ENCODE measurements at regions not wholly inside any gene's neighbourhood (a gene's known extent, or its start where the extent isn't known, plus 50 kb on each side); places are given as distances from the start of the nearest gene placed in this dataset.

DNA sequence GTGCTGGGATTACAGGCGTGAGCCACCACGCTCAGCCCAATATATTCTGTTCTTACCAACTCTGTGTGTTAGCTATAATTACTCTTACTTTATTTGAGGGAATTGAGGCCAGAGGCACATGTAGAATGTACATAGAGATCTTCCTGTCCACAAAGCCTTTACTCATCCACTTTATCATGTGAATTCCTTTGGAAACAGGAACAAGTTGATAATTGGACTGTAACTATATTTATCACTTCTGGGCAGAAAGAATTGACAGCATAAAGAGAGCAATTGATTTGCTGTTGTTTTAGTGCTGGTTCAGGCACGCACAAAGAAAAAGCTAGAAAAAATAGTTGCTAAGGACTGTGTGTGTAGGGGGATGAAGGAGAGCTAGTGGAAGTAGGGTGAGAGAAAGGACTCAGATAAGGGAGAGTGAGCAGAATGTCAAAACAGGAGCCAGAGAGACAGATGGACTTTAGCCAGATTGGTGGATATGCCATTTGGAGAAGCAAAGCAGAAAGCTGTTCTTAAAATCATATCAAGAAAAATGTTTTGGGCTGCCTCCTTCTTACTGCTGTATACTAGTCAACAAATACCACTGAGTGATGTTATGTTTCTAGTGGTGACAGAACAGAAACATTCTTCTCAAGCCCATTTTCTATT, 929.8 kb upstream of the CNTN5 start:
- no peak for DNase-seq

DNA sequence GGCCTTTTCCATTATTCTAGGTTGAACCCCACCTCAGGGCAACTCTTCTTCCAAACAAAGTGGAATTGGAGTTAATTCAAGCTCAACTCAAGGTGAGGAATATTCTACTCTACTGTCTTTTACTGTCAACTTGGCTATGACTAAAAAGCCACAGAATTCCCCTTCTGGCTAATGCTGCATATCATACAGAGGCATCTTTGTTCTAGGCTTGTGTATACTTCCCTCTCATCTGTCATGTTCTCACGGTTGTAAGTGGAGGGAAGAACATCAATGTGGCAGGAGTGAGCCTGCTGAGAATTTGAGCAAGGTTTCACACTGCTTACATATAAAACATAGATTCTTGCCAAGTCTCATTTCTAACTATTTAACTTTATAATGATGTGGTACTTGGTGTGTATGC, 921.4 kb upstream of the CNTN5 start:
- DNase-seq = no peak

DNA sequence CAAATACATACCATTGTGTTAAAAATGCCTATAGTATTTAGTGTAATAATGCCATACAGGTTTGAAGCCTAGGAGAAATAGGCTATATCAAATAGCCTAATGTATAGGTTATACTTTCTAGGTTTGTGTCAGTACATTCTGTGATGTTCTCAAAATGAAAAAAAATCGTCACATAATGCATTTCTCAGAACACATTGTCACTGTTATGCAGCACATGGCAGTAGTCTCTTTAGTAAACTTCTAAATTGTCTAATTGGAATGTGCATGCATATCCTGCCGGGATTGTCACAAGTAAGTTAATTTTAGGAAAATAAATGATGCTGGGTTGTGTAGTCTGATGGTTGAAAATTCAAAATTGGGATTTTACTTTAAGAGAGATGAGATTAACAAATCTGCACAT, 920.1 kb upstream of the CNTN5 start:
- no peak for DNase-seq

DNA sequence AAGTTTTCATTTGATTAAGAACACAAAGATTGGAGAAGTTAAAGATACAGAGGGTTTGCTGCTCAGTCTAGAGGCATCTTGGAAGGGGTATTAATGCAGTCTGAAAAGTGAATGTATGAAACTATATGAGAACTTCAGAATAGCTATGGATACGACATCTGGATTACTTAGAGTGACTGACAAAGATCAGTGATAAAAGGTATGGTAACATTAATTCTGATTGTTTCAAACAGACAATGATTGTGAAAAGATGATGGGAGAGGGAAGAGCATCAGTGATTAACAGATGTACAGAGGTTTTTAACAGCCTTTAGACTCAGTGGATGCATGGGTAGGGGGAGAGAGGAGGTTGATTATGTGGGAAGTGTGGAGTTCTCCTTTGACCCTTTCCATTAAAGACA, 919.4 kb upstream of the CNTN5 start:
- DNase-seq = no peak

DNA sequence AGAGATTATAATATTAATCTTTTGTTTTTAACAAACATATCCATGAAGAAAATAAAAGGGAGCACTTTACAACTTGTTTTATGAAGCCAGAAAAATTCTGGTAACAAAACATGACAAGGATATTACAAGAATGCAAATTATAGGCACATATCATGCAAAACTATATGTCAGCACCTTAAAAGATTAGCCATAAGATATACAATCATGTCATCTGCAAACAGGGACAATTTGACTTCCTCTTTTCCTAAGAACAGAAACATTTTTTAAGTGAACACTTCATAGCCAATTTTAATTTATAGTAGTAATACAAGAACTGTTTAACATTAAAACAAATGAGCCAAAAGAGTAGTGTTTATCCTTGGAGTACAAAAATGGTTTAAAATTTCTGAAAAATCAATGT, 916.5 kb upstream of the CNTN5 start:
- no peak for DNase-seq

DNA sequence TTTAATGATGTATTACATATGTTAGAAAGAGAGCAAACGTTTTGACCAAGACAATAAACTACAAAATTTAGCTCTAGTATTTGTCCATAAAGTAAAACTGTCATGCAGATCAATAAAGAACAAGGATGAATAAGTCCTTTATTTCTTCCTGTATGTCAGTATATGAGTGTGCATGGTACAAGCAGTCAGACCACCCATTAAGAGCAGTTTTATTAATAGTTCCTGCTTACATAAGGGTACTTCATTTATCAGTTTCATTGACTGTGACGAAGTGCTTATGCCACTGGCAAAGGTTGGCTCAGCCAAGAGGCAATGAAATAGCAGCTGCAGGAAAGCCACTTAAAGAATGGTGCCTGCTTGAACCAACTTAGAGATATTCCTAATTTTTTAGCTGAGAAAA, 913.0 kb upstream of the CNTN5 start:
- peak; percentile 96 for DNase-seq

DNA sequence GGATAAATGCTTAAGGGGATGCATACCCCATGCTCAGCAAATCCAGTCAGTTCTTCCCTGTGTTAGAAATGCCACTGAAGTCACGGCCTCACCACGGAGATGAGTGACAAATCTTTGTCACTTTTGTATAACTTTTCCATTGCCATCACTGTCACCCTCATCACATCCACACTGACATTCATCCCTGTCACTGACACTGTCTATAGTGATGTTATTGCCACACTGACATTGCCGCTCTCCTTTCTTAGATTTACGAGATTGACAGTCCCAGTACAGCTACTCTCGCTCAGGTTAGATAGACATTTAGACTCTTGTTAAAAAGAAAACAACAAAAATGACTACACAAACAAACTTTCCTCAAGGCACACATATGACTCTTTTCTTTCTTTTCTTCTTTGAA, 910.7 kb upstream of the CNTN5 start:
- DNase-seq = no peak

DNA sequence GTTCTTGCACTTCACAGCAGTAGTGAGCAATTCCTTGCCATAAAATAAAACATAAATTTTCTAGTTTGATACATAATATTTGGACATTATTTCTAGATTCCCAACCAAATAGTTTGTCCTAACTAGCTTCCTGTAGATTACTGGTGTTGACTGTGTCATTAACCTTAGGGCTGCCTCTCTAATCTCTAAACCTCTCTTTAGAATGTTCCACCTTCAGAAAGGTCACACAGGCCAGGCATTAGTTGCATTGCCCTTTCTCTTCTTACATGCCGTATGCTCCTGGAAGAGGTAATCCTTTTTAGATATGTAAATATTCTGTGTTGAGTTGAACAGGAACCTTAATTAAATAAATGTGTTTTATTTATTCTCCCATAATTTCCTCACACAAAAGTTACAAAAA, 904.9 kb upstream of the CNTN5 start:
- DNase-seq = no peak

DNA sequence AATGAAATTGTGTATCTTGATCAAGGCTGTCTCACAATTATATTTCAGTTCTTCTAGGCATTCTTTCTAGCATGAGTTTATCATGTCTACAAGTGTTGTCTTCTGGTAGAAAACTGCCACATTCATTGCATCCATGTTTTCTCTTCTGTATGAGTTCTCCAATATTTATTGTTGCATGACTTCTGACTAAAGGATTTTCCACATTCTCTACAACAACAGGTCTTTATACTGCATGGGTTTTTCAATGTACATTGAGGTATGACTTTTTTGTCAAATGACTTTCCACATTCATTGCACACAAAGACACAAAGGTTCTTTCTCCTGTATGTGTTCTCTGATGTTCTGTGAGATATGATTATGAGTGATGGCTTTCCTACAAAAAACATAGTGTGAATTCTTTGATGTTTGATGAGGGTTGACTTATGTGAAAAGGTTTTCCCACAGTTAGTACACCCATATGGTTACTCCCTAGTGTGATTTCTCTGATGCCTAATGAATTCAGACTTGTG, 890.6 kb upstream of the CNTN5 start:
- no peak for DNase-seq

DNA sequence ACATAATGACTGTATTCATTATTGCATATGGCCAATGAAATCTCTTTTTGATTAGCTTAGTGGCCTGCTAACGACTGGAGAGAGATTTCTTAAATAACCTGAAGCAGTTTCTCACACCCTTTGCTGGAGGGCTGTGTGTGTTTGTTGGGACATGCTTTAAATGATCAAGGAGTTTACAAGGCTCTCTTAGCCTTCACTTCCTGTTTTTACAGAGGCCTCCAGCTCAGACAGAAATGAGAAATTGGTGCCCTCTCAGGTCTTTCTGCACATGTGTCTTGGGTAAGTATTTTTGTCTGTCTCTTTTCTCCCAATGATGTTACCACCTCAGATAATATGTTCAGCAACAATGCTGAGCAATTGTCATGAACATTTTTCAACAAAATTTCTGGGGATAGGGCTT, 884.4 kb upstream of the CNTN5 start:
- DNase-seq = no peak

DNA sequence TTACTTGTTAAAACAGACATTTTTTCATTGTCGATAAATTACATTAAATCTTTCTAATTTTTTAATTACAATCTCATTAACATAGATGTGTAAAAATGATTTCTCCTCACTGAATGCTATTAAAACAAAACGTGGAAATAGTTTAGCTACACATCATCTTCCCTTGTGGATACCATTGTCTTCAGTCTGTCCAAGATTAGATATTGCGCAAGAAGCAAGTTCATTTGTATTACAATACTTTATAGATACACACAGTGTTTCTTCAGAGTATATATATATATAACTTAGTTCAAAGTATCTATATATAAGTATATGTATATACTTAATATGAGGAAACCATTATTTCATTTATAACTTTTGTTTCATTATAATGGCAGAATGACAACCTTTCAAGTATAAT, 883.3 kb upstream of the CNTN5 start:
- DNase-seq = no peak

DNA sequence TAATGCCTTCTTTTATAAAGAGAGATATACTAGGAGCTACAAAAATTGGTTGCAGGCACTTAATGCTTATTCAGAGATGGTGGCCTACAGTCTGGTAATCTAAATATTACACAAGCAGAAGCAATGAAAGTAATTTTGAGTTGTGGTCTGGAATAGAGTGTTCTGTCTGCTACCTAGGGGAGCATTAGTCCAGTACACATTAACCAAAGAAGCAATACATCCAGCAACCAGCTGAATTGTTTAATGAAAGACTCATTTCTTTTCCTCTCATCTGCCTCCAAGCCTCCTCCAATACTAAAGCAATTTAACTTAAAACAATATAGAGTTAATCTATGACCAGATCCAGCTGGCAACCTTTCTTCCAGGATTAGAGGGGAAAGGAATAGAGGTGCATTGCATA, 877.1 kb upstream of the CNTN5 start:
- no peak for DNase-seq

DNA sequence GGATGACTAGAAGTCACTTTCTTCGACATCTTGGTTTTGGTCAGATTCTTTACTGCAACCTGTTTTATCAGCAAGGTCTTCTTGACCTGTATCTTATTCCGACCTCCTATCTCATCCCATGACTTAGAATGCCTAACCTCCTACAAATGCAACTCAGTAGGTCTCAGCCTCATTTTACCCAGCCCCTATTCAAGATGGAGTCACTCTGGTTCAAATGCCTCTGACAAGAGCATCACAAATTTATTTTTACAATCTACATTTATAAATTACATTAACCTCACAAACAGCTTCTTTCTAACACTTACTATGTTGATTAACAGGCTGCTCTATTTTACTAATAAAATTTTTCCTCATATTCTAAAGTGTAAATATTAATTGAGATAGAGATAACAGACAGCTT, 867.0 kb upstream of the CNTN5 start:
- DNase-seq = no peak

DNA sequence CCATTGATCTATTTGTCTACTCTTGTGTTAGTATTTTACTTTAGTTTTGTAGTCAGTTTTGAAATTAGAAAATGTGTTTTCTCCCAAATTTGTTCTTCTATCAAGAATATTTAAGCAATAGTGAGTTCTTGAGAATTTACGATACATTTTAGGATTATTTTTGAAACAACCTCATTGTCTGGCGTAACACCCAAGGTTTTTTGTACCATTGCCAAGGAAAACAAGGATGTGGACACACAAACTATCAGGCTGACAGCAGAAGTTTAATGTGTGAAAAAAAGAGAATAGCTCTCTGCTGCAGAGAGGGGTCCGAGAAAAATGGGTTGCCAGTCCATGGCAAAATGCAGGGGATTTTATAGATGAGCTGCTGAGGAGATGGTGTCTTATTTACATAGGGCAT, 865.1 kb upstream of the CNTN5 start:
- DNase-seq = no peak

DNA sequence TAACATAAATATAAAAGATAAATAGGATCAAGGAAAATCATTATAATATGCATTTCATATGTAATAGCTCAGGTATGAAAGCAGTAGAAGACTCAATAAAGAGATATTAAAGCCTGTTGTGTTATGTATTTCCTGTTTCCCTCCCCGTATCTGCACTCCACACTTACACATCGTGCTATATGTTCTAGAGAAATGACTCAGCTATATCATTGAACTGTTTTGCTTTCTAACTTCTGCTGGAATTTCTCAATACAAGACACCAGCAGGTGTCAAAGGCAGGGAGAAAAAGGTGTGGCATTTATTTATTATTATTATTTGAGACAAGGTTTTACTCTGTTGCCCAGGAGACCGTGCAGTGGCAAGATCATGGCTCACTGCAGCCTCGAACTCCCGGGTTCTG, 842.8 kb upstream of the CNTN5 start:
- no peak for DNase-seq

DNA sequence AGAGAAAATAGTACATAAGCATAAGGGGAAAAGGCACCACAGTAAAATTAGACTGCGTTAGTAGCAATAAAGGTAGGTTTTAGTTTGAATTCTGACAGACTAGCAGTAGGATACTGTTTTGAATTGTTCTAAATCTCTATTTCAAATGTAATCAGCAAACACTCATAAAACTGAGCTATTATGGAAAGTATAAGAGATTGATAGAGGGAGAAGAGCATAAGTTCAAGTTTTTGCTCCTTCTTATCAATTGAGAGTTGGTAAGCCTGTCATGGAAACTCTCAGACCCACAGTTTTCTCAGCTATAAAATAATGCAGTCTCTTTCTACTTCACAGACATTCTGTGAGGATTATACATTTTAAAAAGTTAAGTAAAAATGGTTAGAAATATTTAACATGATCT, 840.2 kb upstream of the CNTN5 start:
- DNase-seq = no peak

DNA sequence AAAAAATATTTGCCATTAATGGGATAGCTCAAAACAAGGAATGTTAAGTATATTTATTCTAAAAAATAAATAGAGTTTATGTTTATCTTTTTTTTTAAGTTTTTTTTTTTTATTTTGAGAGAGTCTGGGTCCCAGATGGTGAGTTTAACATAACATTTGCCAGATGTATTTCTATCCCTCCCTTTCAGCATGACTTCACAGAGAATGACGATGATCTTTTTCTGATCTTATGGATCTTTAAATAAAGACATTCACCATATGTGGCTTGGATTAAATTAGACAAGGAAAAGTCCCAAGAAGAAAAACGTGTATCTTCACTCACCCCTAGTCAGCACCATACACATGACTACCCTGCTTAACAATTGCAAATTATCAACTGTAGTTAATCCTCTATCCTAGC, 839.8 kb upstream of the CNTN5 start:
- no peak for DNase-seq

DNA sequence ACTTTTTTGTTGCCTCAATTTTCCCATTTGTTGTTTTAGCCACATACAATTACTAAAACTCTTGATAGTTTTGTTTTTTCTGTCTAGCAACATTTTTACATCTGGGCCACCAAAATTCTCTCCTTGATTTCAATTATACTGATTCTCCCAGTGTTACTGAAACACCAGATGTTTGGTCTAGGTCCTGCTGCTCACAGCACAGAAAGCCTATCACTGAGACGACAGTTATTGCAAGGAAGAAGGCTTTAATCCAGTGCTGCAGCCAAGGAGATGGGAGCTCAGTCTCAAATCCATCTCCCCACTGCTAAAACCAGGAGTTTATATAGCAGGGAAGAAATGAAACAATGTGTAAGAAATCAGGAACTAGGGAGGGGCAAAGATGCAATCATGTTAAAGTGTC, 837.7 kb upstream of the CNTN5 start:
- DNase-seq = no peak

DNA sequence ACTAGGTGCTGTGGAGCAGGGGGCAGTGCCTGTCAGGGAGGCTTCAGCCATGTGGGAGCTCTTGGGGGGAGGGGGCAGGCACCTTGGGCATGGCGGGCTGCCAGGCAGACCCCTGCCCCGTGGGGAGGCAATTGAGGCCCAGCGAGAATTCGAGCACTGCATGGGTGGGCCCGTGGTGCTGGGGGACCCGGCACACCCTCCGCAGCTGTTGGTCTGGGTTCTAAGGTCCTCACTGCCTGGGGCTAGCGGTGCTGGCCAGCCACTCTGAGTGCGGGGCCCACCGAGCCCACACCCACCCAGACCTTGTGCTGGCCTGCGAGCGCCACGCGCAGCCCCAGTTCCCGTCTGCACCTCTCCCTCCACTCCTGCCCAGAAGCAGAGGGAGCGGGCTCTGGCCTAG, 835.5 kb upstream of the CNTN5 start:
- DNase-seq = no peak

DNA sequence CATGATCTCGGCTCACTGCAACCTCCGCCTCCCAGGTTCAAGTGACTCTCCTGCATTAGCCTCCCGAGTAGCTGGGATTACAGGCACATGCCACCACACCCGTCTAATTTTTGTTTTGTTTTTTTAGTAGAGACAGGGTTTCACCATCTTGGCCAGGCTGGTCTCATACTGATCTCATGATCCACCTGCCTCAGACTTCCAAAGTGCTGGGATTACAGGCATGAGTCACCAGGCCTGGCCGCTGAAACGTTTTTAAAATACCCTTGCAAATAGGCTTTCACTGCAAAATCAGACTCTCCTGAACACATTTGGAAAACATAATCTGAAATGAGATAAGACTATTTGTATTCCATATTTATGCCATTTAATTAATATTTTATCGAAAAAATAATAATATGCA, 826.1 kb upstream of the CNTN5 start:
- no peak for DNase-seq

DNA sequence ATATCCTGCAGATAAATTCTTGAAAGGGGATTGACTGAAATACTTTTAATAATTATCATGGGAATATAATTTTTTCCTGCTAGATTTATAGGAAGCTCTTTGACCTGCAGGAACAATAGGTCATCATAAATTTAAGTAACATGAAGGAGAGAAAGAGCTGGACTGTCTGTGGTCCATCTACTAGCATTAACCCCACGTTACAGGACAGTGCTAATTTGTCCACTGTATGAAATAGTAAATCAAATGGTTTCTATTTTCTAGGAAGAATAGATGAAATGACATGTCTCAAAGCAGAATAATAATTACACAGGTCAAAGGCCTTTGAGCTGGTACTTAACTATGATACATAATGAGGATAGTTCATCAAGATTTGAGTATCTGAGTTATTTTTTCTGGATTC, 825.4 kb upstream of the CNTN5 start:
- no peak for DNase-seq

DNA sequence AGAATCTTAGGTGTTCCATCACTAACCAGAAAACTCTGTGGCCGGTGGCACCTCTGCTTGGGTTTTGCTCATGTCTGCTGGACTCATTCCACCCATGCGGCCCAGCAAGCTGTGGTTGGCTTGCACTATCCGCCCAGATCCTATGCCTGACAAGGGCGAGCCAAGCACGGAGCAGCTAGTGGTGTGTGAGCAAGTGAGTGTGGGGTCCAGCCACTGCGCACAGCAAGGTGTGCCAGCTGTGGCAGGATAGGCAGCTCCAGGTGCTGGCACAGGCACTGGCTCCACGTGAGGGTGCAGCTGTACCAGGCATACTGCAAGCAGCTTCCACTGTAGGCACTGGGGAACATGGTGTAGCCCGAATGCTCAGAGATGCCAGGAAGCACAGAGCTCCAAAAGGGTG, 813.7 kb upstream of the CNTN5 start:
- DNase-seq = no peak

DNA sequence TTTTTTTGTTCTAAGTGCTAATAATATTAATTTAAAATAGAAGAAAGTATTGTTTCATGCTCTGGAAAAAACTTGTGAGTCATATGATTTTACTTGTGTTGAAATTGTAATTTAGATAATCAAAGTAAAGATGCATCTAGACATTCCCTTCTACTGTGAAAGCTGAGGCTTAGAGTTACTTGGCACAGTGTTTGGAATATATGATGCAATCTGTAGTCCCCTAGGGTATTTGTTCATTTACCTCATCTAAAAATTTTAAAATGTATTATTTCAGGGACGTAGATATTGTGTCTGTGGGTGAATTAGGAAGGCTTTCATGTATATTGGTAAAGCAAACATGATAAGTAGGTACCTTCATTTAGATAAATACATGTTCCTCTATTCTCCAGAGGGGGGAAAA, 793.5 kb upstream of the CNTN5 start:
- no peak for DNase-seq

DNA sequence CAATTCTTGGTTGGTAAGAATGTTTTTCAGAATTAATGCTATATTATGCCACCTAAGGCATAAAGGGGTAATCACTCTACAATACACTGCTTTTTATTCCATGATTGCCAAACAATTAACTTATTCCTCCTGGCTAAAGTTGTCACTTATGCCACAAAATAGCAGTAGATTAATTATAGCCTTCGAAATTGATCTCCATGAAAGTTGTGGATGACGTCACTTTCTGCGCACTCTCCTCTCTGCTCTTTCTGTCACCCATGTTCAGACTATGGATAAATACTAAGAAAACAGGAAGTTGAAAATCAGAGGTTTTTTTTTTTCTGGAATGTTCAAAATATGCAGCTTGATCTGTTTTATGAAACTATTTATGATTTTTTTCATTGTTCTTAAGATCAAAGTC, 790.1 kb upstream of the CNTN5 start:
- DNase-seq = no peak

DNA sequence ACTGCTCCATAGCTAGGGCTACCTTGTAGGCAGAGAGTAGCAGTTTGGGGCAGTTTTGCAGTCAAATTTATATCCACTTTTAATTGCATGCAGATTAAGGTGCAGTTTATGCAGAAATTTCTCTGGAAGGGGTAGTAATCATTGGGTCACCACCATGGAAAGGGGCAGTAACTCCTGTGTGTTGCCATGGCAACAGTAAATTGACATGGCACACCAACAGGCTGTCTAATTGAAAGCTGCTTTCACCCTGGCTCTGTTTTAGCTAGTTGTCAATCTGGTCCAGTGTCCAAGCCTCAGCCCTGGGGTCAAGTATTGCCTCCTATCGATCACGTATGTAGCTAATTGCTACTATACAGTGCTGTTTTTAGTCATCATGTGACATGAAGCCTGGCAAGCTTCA, 786.1 kb upstream of the CNTN5 start:
- DNase-seq = no peak

DNA sequence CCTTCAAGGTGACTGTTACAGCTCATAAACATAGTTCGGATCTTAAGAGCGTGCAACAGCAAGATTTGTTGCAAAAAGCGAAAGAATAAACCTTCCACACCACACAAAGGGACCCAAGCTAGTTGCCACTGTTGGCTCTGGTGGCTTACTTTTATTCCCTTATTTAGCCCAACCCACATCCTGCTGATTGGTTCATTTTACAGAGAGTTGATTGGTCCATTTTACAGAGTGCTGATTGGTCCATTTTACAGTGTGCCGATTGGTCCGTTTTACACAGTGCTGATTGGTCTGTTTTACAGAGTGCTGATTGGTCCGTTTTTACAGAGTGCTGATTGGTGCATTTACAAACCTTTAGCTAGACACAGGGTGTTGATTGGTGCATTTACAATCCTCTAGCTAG, 776.9 kb upstream of the CNTN5 start:
- no peak for DNase-seq

Data from DMS79 (cell line).